B cell (primary cell): ENCODE measurements at regions not wholly inside any gene's neighbourhood (a gene's known extent, or its start where the extent isn't known, plus 50 kb on each side); places are given as distances from the start of the nearest gene placed in this dataset.

Experiments
- ATAC-seq: fragments of 200-7000 bp; cut with Tn5 transposase; one replicate; pipeline ENCODE4 v1.10.0; 2021; ENCODE audit warnings: low read depth, mild to moderate bottlenecking, moderate number of reproducible peaks, moderate library complexity
- CTCF ChIA-PET: fragments of 350-600 bp; sonication (Branson Sonifier 250); formaldehyde crosslinking; loops from one replicate; lab custom pipeline; 2021; ENCODE audit warnings: antibody characterized with exemption, inconsistent platforms; lab: Charles Lee
- POLR2A ChIA-PET: fragments of 350-600 bp; sonication (Branson Sonifier 250); formaldehyde crosslinking; loops from one replicate; lab custom pipeline; 2021; ENCODE audit warnings: antibody characterized with exemption; lab: Charles Lee
- DNase-seq: peaks from one replicate; pipeline ENCODE4 v3.0.0; 2013
- H2AFZ ChIP-seq: 2 replicates; pipeline ENCODE4 v1.6.1; 2012; ENCODE audit warnings: mild to moderate bottlenecking, low read depth, low read length; ENCODE audit not compliant: insufficient read depth, poor library complexity, severe bottlenecking
- H3K27ac ChIP-seq, 2 donors: 1 replicate in 1 of 2; 2 replicates in 1 of 2; pipeline ENCODE4 v1.5.1; 2012 to 2013; ENCODE audit warnings: low read length in 2 of 2, mild to moderate bottlenecking in 2 of 2, moderate library complexity in 1 of 2
- H3K27me3 ChIP-seq, 4 experiments: fragments of 200-600 bp in 1 of 4; sonication (generic) in 1 of 4; replicated peaks in 1 of 4; 1 replicate in 2 of 4; 2 replicates in 2 of 4; pipeline versions ENCODE4 v1.6.1 to v1.7.0; 2013 to 2016; ENCODE audit warnings: low read length in 3 of 4, mild to moderate bottlenecking in 2 of 4, mixed read lengths in 1 of 4, moderate library complexity in 1 of 4; ENCODE audit not compliant: insufficient read depth in 4 of 4, control insufficient read depth in 3 of 4; ENCODE audit errors: control extremely low read depth in 1 of 4
- H3K36me3 ChIP-seq, 2 experiments: replicated peaks in 1 of 2; 1 replicate in 1 of 2; 2 replicates in 1 of 2; pipeline versions ENCODE4 v1.6.1 to v1.7.1; 2013; ENCODE audit warnings: low read length in 1 of 2; ENCODE audit not compliant: insufficient read depth in 2 of 2, control insufficient read depth in 1 of 2; ENCODE audit errors: control extremely low read depth in 1 of 2, extremely low read depth in 1 of 2
- H3K4me1 ChIP-seq, 2 donors: fragments of 200-600 bp in 1 of 2; sonication (generic) in 1 of 2; 1 replicate in 1 of 2; 2 replicates in 1 of 2; pipeline versions ENCODE4 v1.5.1 to v1.6.1; 2013 to 2017; ENCODE audit warnings: low read length in 2 of 2; ENCODE audit not compliant: control insufficient read depth in 2 of 2, insufficient read depth in 2 of 2
- H3K4me2 ChIP-seq: replicated peaks from 2 replicates; pipeline ENCODE3; 2012; ENCODE audit warnings: mild to moderate bottlenecking, low read depth, low read length; ENCODE audit not compliant: poor library complexity, severe bottlenecking
- H3K4me3 ChIP-seq, 5 experiments: fragments of 200-600 bp in 1 of 5; sonication (generic) in 1 of 5; 1 replicate in 3 of 5; 2 replicates in 2 of 5; pipeline versions ENCODE4 v1.5.1 to v1.7.0; 2011 to 2016; ENCODE audit warnings: low read length in 4 of 5, mild to moderate bottlenecking in 4 of 5, low read depth in 2 of 5, control low read depth in 1 of 5, moderate library complexity in 1 of 5; ENCODE audit not compliant: insufficient read depth in 1 of 5; ENCODE audit errors: control extremely low read depth in 1 of 5, extremely low read depth in 1 of 5
- H3K79me2 ChIP-seq: fragments of 200-600 bp; sonication (generic); one replicate; pipeline ENCODE4 v1.6.0; 2016; ENCODE audit warnings: low read length; ENCODE audit not compliant: control insufficient read depth, insufficient read depth
- H3K9ac ChIP-seq: fragments of 200-600 bp; sonication (generic); 2 replicates; pipeline ENCODE4 v1.6.1; 2017; ENCODE audit warnings: mild to moderate bottlenecking, low read length, moderate library complexity
- H3K9me3 ChIP-seq, 3 donors: one replicate each; pipeline versions ENCODE4 v1.6.1 to v1.7.1; 2013; ENCODE audit warnings: low read length in 2 of 3; ENCODE audit not compliant: control insufficient read depth in 2 of 3, insufficient read depth in 1 of 3; ENCODE audit errors: control extremely low read depth in 1 of 3
- H4K20me1 ChIP-seq: 2 replicates; pipeline ENCODE4 v1.6.0; 2012; ENCODE audit warnings: mild to moderate bottlenecking, low read length; ENCODE audit not compliant: insufficient read depth, control insufficient read depth, poor library complexity, severe bottlenecking
- H3K27ac Mint-ChIP-seq: one replicate; pipeline ENCODE4 v1.8.0; 2021; ENCODE audit warnings: mixed read lengths
- H3K27me3 Mint-ChIP-seq: one replicate; pipeline ENCODE4 v1.8.0; 2021; ENCODE audit warnings: mixed read lengths
- H3K4me1 Mint-ChIP-seq: one replicate; pipeline ENCODE4 v1.8.0; 2021; ENCODE audit warnings: mixed read lengths
- H3K4me3 Mint-ChIP-seq: one replicate; pipeline ENCODE4 v1.8.0; 2021; ENCODE audit warnings: mixed read lengths
- H3K9me3 Mint-ChIP-seq: one replicate; pipeline ENCODE4 v1.8.0; 2022; ENCODE audit warnings: mixed read lengths; ENCODE audit not compliant: insufficient read depth
- CTCF ChIP-seq: fragments of 200-600 bp; IDR thresholded peaks from one replicate; pipeline ENCODE4 v1.8.0; 2022; ENCODE audit warnings: antibody characterized with exemption, mild to moderate bottlenecking
- EZH2 ChIP-seq: IDR thresholded peaks from 2 replicates; pipeline ENCODE4 v1.6.1; 2012; ENCODE audit warnings: borderline replicate concordance, low read depth, mild to moderate bottlenecking, moderate library complexity, low read length; ENCODE audit not compliant: insufficient read depth, poor library complexity, severe bottlenecking
- WGBS: methylation state at CpG from one replicate; pipeline ENCODE4 v1.1.5; 2013; ENCODE audit warnings: missing lambda C conversion rate; ENCODE audit not compliant: insufficient coverage; 5-methylcytosine and 5-hydroxymethylcytosine counted together
- intact Hi-C: fragments of 100-400 bp; cut with micrococcal nuclease; formaldehyde crosslinking; loops from one replicate; pipeline ENCODE4 v1.10.0; 2022

GRCh38 chr19:30924069-30924636 is 425.1 kb downstream of the TSHZ3 start:
- no peaks in the 10 kb centered on the region for H4K20me1 ChIP-seq
- no peak overlapping the region for H3K9ac ChIP-seq
- peaks cover 4% of the 10 kb centered on the region for H3K9me3 Mint-ChIP-seq
- ChIA-PET CTCF (no interaction called here), POLR2A (no interaction called here)
- H3K79me2 ChIP-seq = no peaks in the 10 kb centered on the region
- intact Hi-C loops = no loop called here
- no peak overlapping the region for H3K27ac Mint-ChIP-seq
- ATAC-seq (no peak), DNase-seq (no peak)
- H3K27me3 Mint-ChIP-seq = no peaks in the 10 kb centered on the region
- peaks cover 0 to 30% (median 10%) of the 10 kb centered on the region in 3 donors for H3K9me3 ChIP-seq
- no peak overlapping the region for H3K4me3 Mint-ChIP-seq
- H3K27ac ChIP-seq = no peak overlapping the region
- H3K36me3 ChIP-seq = no peaks in the 10 kb centered on the region
- H2AFZ ChIP-seq = no peak overlapping the region
- H3K4me3 ChIP-seq = no peak overlapping the region
- 88% methylated on average over 2 of the region's 11 CpGs for WGBS
- no peaks in the 10 kb centered on the region for H3K27me3 ChIP-seq
- no peaks in the 10 kb centered on the region for H3K4me1 ChIP-seq
- H3K4me2 ChIP-seq = no peak overlapping the region
- TF ChIP-seq EZH2 = no peak
- no peaks in the 10 kb centered on the region for H3K4me1 Mint-ChIP-seq

- H3K4me1 Mint-ChIP-seq = no peaks in the 10 kb centered on the region
- peaks cover 4% of the 10 kb centered on the region for H3K9me3 Mint-ChIP-seq
- 100% methylated on average over 1 of the region's 4 CpGs for WGBS
- H3K4me3 ChIP-seq = no peak overlapping the region
- no peak for TF ChIP-seq EZH2
- no peak for TF ChIP-seq CTCF
- H3K9me3 ChIP-seq = peaks cover 0 to 32% (median 6%) of the 10 kb centered on the region in 3 donors
- H3K27ac Mint-ChIP-seq = no peak overlapping the region
- H3K79me2 ChIP-seq = no peaks in the 10 kb centered on the region
- DNase-seq = no peak
- H3K4me2 ChIP-seq = no peak overlapping the region
- ChIA-PET CTCF (no interaction called here), POLR2A (no interaction called here)
- no peak overlapping the region for H3K4me3 Mint-ChIP-seq
- no peaks in the 10 kb centered on the region for H3K27me3 ChIP-seq
- no peaks in the 10 kb centered on the region for H3K4me1 ChIP-seq
- no peaks in the 10 kb centered on the region for H4K20me1 ChIP-seq
- H3K27ac ChIP-seq = no peak overlapping the region
- no peak overlapping the region for H2AFZ ChIP-seq
- intact Hi-C loops = no loop called here
- H3K36me3 ChIP-seq = no peaks in the 10 kb centered on the region
- no peaks in the 10 kb centered on the region for H3K27me3 Mint-ChIP-seq
- no peak overlapping the region for H3K9ac ChIP-seq
- no peak for ATAC-seq
These were observed 425.6 kb downstream of the TSHZ3 start for GRCh38 chr19:30923621-30924020.
